Esophagus squamous epithelium (tissue), 4 donors: ENCODE measurements at regions not wholly inside any gene's neighbourhood (a gene's known extent, or its start where the extent isn't known, plus 50 kb on each side); places are given as distances from the start of the nearest gene placed in this dataset.

Source experiments
- POLR2A ChIP-seq, 4 donors: fragments of 450-650 bp; IDR thresholded peaks; one replicate each; pipeline ENCODE4 v1.6.1; 2017; ENCODE audit warnings: antibody characterized with exemption in 4 of 4, mild to moderate bottlenecking in 4 of 4, moderate library complexity in 3 of 4
- TF ChIP-seq, protein P1 (sequence below), 6 experiments: fragments of 450-650 bp in 4 of 6; fragments of 200-600 bp in 2 of 6; sonication (generic) in 2 of 6; IDR thresholded peaks; one replicate each; pipeline ENCODE4 v1.5.1; 2016 to 2019; ENCODE audit warnings: antibody characterized with exemption in 6 of 6, mild to moderate bottlenecking in 4 of 6, moderate library complexity in 4 of 6

DNA sequence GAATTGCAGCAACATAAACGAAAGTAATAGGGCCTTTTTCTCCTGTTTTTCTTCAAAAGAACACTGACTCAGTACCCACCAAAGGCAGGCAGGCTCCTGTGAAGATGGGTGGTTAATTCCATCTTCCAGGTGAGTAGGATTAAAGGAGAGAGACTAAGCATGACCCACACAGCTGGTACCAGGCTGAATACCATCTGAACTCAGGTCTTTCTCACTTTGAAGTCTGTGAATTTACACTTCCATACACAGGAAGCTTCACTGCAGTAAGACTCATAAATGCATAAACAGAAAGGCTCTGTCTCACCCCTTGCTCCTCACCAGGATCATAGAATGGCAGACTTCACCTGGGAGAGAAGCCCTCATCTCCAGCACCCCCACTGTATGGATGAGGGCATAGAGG is 194.6 kb downstream of the KLF12 start:
- TF ChIP-seq, protein P1, sequence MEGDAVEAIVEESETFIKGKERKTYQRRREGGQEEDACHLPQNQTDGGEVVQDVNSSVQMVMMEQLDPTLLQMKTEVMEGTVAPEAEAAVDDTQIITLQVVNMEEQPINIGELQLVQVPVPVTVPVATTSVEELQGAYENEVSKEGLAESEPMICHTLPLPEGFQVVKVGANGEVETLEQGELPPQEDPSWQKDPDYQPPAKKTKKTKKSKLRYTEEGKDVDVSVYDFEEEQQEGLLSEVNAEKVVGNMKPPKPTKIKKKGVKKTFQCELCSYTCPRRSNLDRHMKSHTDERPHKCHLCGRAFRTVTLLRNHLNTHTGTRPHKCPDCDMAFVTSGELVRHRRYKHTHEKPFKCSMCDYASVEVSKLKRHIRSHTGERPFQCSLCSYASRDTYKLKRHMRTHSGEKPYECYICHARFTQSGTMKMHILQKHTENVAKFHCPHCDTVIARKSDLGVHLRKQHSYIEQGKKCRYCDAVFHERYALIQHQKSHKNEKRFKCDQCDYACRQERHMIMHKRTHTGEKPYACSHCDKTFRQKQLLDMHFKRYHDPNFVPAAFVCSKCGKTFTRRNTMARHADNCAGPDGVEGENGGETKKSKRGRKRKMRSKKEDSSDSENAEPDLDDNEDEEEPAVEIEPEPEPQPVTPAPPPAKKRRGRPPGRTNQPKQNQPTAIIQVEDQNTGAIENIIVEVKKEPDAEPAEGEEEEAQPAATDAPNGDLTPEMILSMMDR (IDR thresholded peaks at IDR 0.05): no peak
- no peak for TF ChIP-seq POLR2A (IDR thresholded peaks at IDR 0.05)
